SK-N-MC (cell line): ENCODE measurements at regions not wholly inside any gene's neighbourhood (a gene's known extent, or its start where the extent isn't known, plus 50 kb on each side); places are given as distances from the start of the nearest gene placed in this dataset.

Source experiments
- EZH2 ChIP-seq: fragments of 200-600 bp; sonication (generic); IDR thresholded peaks from one replicate; pipeline ENCODE4 v1.6.1; 2017; ENCODE audit warnings: antibody characterized with exemption
- POLR2AphosphoS5 ChIP-seq: IDR thresholded peaks from 2 replicates; pipeline ENCODE4 v1.6.1; 2012; ENCODE audit warnings: mild to moderate bottlenecking, low read depth, low read length, borderline replicate concordance

- no peak for TF ChIP-seq EZH2
- no peak for TF ChIP-seq POLR2AphosphoS5
Measured at GRCh38 chr5:51162245-51162644, 221.0 kb upstream of the ISL1 start.
